PC-9 (cell line): ENCODE measurements at regions not wholly inside any gene's neighbourhood (a gene's known extent, or its start where the extent isn't known, plus 50 kb on each side); places are given as distances from the start of the nearest gene placed in this dataset.

Experiments
- EZH2 ChIP-seq: fragments of 200-600 bp; sonication (generic); IDR thresholded peaks from 2 replicates; pipeline ENCODE4 v1.8.0; 2017; ENCODE audit warnings: antibody characterized with exemption, low read depth
- TF ChIP-seq, protein P1 (sequence below): fragments of 200-600 bp; sonication (generic); conservative IDR thresholded peaks from 2 replicates; pipeline ENCODE4 v1.6.1; 2017; ENCODE audit warnings: mixed run types, antibody characterized with exemption, mild to moderate bottlenecking, moderate library complexity

GRCh38 chr20:16819483-16819882 lies 71.3 kb downstream of the OTOR start:
- TF ChIP-seq, protein P1, sequence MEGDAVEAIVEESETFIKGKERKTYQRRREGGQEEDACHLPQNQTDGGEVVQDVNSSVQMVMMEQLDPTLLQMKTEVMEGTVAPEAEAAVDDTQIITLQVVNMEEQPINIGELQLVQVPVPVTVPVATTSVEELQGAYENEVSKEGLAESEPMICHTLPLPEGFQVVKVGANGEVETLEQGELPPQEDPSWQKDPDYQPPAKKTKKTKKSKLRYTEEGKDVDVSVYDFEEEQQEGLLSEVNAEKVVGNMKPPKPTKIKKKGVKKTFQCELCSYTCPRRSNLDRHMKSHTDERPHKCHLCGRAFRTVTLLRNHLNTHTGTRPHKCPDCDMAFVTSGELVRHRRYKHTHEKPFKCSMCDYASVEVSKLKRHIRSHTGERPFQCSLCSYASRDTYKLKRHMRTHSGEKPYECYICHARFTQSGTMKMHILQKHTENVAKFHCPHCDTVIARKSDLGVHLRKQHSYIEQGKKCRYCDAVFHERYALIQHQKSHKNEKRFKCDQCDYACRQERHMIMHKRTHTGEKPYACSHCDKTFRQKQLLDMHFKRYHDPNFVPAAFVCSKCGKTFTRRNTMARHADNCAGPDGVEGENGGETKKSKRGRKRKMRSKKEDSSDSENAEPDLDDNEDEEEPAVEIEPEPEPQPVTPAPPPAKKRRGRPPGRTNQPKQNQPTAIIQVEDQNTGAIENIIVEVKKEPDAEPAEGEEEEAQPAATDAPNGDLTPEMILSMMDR = no peak
- no peak for TF ChIP-seq EZH2
